AG08395 (cell line): ENCODE measurements at regions not wholly inside any gene's neighbourhood (a gene's known extent, or its start where the extent isn't known, plus 50 kb on each side); places are given as distances from the start of the nearest gene placed in this dataset.
"Not testable (repeated sequence)": the region's sequence is repeated elsewhere in the genome, so short reads cannot be mapped to it uniquely, and the experiment has no call there.

Experiments used
- DNase-seq: peaks from one replicate; pipeline ENCODE4 v3.0.0; 2012; ENCODE audit warnings: mixed read lengths, low spot score

DNA sequence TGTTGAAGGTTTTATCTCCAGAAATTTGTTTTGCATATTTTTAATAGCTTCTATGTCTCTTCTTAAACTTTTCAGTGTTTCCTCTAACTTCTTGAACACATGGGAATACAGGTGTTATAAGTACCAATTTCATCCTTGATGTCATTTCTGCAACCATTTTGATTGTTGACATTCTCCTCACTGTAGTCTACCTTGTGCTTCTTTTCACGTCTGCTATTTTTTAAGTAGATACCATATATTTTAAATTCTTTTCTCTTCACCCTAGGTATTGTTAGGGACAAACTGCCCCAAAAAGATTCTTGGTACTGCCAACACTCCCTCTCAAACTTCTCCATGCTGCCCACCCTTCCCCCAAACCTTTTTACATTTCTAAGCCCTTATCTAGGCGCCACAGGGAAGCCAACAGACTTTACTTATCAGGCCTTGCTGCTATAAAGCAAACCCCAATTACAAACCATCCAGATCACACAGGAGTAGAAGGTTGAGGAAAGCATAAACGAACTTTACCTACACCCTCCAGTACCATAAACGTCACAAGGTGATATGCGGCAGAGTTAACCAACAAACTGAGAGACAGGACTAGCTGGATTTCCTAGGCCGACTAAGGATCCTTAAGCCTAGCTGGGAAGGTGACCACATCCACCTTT is 1165.3 kb downstream of the TAF11L14 start:
- DNase-seq: no peak

DNA sequence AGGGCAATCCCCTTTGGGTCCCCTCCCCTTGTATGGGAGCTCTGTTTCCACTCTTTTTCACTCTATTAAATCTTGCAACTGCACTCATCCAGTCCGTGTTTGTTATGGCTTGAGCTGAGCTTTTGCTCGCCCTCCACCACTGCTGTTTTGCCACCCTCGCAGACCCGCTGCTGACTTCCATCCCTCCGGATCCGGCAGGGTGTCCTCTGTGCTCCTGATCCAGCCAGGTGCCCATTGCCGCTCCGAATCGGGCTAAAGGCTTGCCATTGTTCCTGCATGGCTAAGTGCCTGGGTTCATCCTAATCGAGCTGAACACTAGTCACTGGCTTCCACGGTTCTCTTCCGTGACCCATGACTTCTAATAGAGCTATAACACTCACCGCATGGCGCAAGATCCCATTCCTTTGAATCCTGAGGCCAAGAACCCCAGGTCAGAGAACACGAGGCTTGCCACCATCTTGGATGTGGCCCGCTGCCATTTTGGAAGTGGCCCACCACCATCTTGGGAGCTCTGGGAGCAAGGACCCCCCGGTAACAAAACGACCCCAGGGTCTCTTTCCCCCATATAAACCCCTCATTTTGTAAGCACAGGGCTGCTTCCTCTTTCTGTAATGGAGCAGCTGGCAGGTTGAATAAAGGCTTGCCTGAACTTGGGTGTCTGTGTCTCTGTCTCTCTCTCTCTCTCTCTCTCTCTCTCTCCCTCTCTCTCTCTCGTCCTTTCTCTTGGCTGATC is 1166.2 kb downstream of the TAF11L14 start:
- DNase-seq: no peak

DNA sequence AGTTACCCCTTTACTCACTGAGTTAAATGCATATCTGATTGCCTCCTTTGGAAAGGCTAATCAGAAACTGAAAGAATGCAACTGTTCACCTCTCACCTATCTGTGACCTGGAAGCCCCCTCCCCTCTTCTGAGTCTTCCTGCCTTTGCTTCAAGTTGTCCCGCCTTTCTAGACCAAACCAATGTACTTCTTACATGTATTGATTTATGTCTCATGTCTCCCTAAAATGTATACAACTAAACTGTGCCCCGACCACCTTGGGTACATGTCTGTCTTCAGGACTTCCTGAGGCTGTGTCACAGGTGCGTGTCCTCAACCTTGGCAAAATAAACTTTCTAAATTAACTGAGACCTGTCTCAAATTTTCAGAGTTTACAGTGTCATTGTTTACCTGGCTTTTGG is 1167.2 kb downstream of the TAF11L14 start:
- DNase-seq: not testable (repeated sequence)

DNA sequence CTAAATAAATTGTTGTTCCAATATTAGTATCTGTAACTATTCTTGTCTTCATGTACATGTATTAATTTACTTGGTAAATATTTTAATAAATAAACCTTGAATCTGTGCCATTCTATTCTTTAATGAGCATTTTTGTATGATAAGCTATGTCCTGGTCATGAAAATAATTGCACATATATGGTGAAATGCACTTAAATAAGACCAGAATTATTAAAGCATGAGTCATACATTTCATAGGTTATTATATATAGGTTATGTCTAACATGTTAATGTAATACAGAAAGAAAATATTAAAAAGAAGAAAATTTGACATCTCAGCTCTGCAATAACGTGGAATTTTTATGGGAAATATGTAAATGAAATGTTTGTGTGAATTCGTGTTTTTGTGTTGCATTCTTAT is 1168.1 kb downstream of the TAF11L14 start:
- DNase-seq: no peak

DNA sequence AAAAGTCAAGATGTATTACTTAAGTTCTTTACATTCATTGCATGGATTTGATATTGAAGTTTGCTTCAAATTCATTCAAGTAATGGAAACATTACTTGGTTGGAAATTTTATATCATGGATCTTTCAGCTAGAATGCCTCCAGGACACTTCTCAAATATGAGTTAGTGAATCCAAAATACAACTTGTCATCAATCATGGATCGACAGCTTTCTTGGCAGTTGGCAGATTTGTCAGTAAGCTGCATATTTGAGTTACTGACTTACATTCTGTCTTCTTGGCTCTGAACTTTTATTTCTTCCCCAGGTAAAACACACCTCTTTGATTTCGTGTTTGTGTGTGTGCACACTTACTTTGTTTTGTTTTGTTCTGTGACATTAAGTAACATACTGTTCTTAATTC is 1171.1 kb downstream of the TAF11L14 start:
- DNase-seq: no peak

DNA sequence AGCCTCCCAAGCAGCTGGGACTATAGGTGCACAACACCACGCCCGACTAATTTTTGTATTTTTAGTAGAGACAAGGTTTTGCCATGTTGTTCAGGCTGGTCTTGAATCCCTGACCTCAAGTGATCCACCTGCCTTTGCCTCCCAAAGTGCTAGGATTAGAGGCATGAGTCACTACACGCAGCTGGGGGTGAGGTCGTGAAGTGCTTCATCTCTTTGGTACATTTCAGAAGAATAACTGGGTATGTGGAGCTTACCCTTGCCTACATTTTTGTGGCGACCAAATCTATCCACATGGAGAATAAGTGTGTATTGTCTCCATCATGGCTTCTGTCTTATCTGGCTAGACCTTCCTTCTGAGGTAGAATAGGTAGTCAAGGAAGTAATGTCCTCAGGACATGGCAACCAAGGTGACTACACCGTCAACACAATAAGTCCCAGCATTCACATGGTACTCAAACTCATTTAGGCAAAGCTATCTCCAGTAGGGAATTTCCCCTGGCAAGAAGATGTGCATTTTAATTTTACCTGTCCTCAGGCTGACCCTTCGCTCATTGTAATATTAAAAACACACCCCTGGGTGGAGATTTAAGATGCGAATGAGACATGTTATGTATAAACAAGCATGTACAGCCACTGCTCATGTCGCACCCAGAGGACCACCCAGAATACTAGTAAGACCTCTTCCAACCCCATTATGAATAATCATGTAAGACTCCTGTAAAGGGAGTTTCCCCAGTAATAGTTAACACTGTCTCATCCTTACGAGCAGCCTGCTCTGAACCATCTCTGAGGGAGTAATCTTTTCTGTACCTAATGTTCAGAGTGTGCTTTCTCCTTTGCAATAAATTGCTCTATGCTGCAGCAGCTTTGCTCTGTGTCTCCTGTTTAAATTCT is 1173.2 kb downstream of the TAF11L14 start:
- no peak for DNase-seq

DNA sequence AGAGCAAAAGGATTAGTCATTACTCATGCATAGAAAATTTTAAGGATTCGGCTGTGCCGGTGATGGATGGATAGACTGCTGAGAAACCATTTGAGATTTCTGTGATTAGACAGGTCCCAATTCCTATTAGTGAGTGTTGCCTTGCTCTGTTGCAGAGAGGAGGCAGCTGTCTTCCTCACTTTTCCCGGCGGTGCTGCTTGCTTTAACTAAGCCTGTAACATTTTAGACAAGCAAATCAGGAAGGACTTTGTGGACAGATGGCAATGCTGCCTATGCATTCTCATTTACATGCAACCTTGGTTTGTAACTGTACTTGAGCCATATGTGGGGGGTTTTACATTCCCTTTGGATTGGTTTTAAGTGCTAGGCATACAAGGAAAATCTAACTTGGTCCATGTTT is 1176.3 kb downstream of the CDH18 start:
- DNase-seq: no peak

DNA sequence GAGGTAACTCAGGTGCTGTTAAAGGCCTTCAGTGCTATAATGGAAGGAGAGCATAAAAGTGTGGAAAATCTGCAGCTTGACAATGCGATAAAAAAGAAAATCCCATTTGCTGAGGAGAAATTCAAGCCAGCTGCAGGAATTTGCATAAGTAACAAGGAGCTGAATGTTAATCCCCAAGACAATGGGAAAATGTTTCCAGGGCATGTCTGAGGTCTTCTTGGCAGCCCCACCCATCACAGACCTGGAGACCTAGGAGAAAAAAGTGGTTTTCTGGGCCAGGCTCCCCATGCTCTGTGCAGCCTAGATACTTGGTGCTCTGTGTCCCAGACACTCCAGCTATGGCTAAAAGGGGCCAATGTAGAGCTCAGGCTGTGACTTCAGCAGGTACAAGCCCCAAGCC is 1159.6 kb downstream of the CDH18 start:
- DNase-seq: no peak

DNA sequence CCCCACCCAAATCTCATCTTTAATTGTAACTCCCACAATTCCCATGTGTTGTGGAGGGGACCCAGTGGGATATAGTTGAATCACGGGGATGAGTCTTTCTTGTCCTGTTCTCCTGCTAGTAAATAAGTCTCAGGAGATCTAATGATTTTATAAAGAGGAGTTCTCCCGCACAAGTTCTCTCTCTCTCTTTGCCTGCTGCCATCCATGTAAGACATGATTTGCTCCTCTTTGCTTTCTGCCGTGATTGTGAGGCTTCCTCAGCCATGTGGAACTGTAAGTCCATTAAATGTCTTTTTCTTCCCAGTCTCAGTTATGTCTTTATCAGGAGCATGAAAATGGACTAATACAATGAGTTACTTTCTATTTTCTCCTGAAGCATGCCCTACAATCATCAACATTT is 1158.5 kb downstream of the CDH18 start:
- no peak for DNase-seq

DNA sequence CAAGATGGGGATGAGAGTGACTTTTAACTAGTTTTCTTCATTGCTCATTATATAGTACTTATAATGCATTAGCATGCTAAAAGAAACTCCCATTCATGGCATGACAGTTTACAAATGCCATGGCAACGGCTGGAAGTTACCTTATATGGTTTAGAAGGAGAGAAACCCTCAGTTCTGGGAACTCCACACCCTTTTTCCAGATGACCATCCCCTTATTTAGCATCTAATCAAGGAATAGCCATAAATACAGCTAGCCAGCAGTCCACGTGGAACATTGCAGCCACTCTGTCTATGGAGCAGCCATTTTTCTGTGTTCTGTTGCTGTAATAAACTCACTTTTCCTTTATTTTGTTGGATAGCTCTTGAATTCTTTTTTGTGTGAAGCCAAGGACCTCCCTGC is 1137.8 kb downstream of the CDH18 start:
- no peak for DNase-seq

DNA sequence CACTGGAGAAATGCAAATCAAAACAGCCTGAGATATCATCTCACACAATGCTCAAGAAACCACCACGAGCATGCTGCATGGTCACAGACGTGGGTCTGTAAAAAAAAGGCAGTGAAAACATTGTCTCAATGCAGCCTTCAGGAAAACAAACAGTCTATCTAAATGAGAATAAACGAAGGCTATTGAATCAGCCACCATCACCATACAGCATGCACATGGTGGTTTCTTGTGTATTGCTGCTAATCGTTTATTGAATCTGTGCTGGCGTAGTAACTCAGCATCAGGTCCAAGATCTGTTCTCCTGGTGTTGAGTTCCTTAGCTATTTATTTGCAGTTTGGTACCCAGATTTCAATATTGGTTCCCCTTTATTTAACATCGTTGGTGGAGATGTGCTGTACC is 1115.0 kb downstream of the CDH18 start:
- no peak for DNase-seq

DNA sequence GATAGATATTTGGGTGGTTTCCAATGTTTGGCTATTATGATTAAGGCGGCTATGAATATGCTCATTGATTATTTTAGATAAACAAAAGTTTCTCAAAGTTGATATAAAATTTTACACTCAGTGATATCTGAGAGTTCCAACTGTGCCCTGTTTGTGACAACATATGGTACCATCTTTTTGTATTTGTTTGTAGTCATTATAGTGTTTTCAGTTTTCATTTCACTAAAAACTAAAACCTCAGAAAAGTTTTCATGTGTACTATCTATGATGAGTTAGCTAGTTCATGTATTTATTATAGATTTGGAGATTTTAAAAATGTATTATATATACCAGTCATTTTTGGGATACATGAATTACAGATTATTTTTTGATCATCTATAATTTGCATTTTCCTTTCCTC is 1111.4 kb downstream of the CDH18 start:
- no peak for DNase-seq

DNA sequence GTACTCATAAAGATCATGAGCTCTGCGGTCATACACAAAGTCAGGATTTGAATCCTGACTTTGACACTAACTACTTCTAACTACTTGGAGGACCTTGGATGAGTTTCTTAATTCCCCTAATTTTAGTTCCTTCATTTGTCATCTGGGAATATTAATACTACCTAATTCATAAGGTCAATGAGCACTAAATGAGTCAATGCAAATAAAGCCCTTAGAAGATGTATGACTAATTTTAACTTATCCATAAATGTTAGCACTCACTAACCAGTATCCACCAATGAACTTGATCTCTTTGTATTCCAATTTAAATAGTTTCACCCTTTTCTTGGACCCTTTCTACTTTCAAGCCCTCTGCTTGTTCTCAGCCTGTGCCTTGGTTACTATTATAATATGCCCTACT is 1106.4 kb downstream of the CDH18 start:
- DNase-seq: no peak

DNA sequence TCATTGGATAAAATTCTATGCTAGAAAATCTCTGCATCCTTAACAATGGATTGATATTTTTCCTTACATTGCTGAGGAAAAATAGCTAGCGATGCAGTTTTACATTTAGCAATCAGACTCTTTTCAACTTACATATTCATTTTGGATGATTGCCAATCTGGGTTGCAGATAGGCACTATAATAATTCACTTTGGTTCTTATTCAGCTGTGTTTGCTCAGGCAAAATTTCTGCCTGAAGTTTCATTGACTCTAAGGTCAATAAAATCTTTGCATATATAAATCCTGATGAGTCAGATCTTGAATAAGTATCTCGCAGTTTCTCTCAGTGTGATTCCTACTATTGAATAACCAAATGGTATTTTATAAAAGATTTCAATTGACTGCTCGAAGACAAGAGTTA is 1105.8 kb downstream of the CDH18 start:
- no peak for DNase-seq

DNA sequence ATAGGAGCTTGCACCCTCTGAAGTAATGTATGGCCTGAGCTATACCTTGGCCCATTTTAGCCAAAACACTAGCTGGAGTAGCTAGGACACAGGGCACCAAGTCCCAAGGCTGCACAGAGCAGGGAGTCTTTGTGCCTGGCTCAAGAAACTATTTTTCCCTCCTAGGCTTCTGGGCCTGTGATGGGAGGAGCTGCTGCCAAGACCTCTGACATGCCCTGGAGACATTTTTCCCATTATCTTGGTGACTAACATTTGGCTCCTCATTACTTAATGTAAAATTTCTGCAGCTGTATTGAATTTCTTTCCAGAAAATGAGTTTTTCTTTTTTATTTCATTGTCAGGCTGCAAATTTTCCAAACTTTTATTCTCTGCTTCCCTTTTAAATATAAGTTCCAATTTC is 1099.2 kb downstream of the CDH18 start:
- DNase-seq: no peak

DNA sequence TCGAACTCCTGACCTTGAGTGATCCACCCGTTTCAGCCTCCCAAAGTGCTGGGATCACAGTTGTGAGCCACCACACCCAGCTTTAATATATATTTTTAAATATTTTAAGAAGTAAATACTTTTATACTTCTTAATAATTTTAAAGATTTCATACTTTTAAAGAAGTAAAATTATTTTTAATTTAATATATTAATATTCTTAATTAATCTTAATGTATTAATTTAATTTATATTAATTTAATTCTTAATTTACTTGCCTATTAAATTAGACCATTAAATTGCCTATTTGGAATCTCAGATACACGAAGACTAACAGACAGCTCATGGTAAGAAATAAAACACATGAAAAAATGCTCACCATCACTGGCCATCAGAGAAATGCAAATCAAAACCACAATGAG is 1087.4 kb downstream of the CDH18 start:
- DNase-seq: no peak

DNA sequence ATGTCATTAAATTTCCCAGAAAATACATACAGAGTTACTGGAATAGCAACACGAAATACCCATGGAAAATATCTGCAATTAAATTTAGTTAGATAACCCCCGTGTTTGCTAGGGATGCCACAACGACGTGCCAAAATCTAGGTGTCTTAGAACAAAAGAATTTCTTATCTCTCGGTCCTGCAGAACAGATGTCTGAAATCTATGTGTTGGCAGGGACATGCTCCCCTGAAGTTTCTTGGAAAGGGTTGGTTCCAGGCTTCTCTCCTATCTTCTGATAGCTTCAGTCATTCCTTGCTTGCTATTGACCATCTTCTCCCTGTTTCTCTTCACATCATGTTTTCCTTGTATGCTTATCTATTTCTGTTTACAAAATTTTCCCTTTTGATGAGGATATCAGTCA is 1067.0 kb downstream of the CDH18 start:
- DNase-seq: no peak

DNA sequence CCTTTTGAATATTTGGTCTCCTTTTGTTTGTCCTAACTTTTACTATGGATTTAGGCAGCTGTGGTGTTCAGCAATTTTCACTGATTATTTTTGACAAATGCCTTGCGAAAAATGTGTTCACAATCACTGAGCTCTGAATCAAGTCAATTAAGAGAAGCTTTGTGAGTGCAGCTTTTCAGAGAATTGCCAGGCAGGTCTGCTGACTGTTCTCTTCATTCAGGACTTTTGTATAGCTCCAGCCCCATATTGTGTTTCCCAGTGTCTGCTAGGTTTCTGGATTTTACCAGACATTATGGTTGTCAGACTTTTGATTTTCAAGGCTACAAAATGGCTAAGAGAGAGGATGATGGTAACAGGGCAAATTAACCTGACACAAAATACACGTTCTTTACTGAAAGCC is 1055.9 kb downstream of the CDH18 start:
- no peak for DNase-seq

DNA sequence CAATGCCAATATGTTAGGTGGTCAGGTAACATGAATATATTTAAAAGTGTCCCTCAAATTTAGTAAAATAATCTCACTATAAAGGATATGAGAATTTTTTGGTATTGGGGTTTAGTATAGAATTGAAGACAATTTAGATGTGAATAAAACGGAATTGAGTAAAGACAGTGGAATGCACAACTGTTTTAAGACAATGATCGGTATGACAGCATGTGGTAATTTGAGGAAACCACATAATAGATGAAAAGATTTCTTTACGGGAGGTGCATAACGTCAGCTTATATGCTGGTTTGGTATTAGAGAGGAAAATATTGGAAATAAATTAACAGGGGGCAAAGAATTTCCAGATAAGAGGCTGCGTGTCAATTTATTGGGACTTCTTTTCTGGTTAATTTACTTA is 1043.2 kb downstream of the CDH18 start:
- DNase-seq: no peak

DNA sequence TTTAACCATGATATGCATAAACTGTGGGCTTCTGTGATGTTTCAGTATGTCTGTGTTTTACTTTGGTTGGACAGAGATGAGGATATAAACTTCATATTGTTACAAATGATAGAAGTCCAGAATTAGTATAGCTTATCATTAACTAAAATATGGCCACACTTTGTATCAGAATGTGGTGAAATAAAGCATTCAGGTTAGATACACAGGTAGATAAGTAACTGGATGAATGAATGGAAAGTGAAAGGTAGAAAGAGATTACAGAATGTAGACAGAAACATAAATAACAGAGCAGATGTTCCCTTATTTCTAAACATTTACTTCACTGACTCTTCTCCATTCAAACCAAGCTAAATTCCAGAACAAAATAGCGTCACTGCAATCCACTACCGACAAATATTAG is 1033.8 kb downstream of the CDH18 start:
- DNase-seq: no peak

DNA sequence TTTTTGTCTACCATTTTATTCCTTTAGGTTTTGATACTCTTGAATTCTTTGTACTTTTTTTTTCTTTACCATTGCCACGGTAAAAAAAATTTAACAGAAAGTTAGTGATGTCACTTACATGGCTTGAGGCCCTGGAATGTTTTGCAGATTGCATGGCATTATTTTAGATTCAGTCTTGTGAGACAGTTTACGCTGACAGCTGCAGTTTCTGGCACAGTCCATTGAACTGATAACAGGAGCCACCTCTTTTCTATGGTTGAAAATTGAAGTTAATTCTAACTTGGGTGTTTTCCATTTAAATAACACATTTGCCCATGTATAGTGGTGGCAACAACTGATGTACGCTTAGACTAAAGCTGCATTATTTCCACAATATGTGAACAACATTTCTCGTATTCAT is 1028.5 kb downstream of the CDH18 start:
- DNase-seq: no peak

DNA sequence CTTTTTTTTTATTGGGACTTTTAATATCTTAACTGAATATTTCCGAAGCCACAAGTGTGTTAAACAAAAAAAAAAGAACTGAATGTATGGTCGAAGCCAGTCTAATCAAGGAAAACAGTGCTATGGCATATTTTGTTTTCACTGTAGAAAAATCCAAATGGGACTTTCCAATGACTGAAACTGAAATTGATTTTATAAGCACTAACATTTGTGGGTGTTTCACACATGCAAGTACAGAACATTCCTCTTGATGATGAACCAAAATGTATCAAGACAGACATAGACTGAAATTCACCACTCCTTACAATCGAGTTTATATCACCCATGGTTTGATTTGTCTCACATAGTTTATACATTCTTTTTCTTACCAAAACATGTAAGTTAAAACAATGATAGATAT is 1026.8 kb downstream of the CDH18 start:
- DNase-seq: no peak

DNA sequence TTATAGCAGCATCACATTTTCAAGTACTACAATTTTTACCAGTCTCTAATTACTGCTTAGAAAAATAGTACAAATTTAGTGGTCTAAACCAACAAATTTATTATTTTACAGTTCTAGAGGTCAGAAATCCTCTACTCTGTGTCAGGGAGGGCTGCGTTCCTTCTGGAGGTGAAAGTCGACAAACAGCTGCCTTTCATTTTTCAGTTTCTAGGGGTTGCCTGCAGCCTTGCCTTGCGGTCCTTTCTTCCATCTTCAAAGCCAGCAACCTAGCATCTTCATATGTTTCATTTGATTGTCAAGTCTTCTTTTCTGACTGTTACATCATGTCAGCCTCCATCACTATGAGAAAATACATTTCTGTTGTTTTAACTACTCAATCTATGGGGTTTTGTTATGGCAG is 1022.1 kb downstream of the CDH18 start:
- DNase-seq: no peak
